Fibroblast of skin of abdomen (primary cell): ENCODE measurements at regions not wholly inside any gene's neighbourhood (a gene's known extent, or its start where the extent isn't known, plus 50 kb on each side); places are given as distances from the start of the nearest gene placed in this dataset.

Experiments
- DNase-seq: peaks from one replicate; pipeline ENCODE4 v3.0.0-alpha.2; 2013

DNA sequence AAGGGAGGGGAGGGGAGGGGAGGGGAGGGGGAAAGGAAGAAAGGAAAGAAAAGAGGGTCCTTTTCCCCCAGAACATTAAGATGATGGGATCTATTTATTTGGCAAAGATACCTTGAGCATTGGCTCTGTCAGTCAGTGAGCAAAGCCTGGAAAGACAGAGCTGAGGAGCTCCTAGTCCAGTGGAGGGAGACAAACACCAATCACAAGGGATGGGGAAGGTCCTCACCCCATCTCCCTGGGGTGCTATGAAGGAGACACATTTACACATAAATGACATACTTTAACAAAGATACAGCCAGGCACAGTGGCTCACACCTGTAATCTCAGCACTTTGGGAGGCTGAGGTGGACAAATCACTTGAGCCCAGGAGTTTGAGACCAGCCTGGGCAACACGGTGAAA is 154.9 kb upstream of the TIAM1 start:
- no peak for DNase-seq

DNA sequence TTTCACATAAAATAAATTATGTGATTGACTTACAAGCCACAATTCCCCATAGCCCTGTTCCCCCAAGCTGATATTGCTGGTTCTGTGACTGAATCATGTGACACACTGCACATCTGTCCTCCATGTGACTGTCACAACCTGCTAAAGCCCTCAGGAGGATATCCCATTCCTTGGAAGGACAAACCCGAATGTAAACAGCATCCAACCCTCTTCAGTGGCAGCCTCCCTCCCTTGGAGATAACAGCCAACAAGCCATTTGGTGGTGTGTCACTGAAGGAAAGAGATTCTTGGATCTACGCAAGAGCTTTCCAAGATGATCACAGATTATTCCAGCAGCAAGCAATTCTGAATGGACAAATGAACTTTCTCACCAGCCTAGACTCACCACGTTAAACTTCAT is 153.9 kb upstream of the TIAM1 start:
- DNase-seq = no peak

DNA sequence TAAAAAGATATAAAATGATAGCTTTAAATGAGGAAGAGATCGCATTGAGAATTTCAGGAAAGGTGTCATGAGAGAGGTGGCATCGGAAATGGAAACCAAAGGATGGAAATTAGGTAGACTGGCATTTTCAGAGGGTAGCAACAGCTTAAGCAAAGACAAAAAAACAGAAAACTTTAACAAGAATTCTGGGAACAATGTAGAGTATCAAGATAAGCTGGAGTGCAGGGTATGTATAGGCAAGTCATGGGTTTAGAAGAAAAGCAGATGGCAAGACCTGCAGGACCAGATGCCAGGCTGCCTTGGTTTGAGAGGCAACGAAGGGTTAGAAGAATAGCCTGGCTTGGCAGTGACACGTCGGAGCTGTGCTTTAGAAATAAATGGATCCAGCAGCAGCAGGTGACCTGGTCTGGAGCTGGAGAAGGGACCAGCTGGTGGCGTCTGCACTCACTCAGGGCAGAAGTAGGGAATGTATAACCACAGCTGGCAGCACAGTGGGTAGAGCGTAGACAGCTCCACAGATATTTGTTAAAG is 149.4 kb upstream of the TIAM1 start:
- DNase-seq = no peak

- DNase-seq = no peak
Observed at GRCh38 chr21:31491617-31492016, 147.6 kb upstream of the TIAM1 start.

GRCh38 chr21:31490443-31490842 is 146.4 kb upstream of the TIAM1 start:
- no peak for DNase-seq

DNA sequence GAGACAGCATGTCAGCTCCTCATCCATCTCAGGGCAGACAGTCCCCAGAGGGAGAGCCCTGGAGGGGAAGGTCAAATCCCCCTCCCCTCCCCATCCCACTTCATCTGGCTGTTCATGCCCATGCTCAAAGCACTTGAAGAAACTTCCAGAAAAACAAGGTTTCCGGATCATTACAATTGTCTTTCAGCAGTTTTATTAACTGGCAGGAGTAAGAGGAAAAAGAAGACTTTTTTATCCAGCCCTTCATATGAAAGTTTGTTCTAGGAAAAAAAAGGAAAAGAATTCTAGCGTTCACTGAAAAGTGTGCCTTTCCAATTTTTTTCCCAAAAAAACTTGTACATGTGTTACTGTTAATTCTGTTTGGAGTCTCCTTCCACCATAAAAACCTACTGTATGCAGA is 145.7 kb upstream of the TIAM1 start:
- no peak for DNase-seq

DNA sequence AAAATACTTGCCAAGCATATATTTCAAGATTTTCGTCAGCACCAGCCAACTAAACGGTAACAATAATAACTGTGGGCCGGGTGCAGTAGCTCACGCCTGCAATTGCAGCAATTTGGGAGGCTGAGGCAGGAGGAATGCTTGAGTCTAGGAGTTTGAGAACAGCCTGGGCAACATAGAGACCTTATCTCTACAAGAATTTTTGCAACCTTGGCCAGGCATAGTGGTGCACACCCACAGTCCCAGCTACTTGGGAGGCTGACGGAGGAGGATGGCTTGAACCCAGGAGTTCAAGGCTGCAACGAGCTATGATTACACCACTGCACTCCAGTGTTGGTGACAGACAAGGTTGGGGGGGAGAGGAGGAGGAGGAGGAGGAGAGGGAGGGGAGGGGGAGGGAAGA is 145.0 kb upstream of the TIAM1 start:
- no peak for DNase-seq

- no peak for DNase-seq
Observed at GRCh38 chr21:31484219-31484618, 140.2 kb upstream of the TIAM1 start.

- DNase-seq = no peak
Observed at GRCh38 chr21:31483146-31483545, 139.1 kb upstream of the TIAM1 start.

DNA sequence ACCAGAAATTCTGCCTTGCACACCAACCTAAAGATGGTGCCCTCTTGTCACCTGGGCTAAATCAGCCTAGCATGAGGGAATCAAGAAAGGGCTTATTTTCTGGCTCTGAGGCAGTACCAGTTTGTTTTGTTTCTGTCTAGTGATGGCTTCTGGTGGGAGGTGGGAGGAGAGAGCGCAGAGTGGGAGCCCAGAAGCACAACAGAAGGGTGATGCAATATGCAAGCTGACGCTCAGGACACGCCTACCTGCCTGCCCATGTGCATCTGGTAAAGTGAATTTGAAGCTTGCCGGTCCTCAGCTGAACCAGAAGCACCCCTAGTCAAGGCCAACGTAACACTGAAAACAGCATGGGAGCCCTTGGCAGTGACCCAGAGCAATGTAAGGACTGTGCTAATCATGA is 138.4 kb upstream of the TIAM1 start:
- DNase-seq = no peak

- no peak for DNase-seq
Observed at GRCh38 chr21:31480228-31480627, 136.2 kb upstream of the TIAM1 start.

GRCh38 chr21:31479714-31480113 is 135.7 kb upstream of the TIAM1 start:
- DNase-seq = no peak

DNA sequence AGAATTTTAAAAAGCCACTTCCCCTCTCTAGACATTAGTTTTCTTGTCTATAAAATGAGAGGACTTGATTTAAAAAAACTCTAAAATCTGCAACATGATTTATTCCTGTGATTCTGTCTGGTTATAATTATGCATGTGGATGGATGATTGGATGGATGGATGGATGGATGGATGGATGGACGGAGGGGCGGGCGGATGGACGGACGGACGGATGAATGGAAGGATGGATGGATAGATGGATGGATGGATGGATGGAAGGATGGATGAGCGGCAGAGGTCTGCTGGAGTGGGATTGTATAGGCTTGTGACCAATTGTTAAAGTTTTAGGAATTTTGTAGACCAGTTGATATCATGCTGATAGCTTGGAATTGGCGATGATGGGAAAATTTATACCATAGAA is 135.2 kb upstream of the TIAM1 start:
- no peak for DNase-seq

GRCh38 chr21:31476263-31477022 is 132.4 kb upstream of the TIAM1 start:
- no peak for DNase-seq

GRCh38 chr21:31475223-31475622 is 131.2 kb upstream of the TIAM1 start:
- no peak for DNase-seq

DNA sequence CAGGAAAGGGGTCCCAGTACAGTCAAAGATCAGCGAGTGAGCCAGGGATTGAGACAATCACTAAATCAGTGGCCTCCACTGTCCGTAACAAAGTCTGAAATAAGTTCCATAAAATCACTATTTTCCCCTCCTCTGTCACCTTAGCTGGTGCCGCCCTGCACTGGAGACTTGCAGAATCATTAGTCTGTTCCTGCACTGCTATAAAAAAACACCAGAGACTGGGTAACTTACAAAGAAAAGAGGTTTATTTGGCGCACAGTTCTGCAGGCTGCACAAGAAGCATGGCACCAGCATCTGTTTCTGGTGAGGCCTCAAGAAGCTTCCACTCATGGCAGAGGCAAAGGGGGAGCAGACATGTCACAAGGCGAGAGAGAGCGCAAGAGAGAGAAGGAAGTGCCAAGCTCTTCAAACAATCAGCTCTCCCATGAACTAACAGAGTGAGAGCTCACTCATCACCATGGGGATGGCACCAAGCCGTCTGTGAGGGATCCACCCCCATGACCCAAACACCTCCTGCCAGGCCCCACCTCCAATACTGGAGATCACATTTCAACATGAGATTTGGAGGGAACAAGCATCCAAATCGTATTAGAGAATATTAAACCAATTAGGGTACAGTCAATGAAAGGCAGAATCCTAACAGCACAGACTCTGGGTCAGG is 129.8 kb upstream of the TIAM1 start:
- no peak for DNase-seq

DNA sequence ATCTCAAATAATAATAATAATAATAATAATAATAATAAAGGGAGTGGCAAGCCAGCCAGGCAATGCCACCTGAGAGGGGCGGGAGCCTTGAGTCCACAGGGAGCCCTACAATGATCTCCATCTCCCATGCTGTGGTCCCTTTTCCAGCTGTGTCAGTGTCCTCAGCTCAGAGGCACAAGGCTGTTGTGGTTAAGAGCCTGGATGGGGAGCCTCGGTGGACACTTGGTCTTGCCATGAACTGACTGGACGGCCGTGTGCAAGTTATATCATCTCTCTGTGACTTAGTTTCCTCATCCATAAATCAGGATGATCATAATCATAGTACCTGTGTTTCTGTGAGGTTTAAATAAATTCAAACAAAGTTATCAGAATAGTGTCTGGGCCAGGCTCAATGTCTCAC is 127.8 kb upstream of the TIAM1 start:
- DNase-seq = no peak

GRCh38 chr21:31470896-31471694 is 127.0 kb upstream of the TIAM1 start:
- no peak for DNase-seq

DNA sequence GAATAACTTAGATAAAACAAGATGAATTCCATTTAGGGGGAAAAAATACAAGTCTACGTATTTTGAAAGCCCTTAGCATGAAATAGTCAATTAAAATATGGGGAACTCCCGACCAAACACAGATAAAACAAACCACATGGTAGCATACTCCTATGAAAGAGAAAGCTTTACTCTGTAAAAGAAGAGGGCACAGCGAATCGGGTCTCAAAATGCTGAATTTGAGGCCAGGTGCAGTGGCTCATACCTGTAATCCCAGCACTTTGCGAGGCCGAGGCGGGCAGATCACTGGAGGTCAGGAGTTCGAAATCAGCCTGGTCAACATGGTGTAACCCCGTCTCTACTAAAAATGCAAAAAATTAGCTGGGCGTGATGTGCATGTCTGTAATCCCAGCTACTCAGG is 116.9 kb upstream of the TIAM1 start:
- DNase-seq = no peak

GRCh38 chr21:31459457-31459856 is 115.4 kb upstream of the TIAM1 start:
- no peak for DNase-seq

DNA sequence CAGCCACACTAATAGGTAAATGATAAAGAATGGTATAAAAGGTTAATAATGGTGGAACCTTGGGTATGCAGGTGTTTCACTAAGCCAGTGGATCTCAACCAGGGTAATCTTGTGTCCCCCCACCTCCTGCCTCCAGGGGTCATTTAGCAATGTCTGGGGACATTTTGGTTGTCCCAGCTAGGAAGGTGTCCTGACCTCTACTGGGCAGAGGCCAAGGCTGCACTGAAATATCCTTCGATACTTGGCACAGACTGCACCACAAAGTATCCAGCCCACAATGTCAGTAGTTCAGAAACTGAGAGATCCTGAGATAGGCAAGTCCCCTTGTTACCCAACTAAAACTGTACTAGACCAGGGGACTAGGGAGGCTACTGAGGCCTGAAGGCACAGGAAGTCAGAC is 113.6 kb upstream of the TIAM1 start:
- DNase-seq = no peak

DNA sequence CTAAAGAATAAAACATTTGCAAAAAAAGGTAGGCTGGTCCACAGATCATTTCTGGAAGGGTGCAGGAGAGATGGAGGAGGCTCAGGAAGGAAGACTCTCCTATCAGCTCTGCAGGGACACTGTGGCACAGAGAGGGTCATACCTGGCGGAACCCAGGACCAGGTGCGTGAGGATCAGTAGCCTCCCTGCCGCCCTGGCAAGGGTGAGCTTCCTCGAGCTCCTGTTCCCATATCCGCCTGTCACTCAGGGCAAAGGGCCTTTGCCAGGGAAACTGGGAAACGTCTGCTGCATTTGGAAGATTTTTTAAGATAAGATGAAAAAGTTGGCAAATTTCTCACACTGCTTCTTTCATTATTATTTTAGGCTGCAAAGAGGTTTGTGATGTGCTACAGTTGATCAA is 112.1 kb upstream of the TIAM1 start:
- DNase-seq = no peak

GRCh38 chr21:31455506-31455905 is 111.4 kb upstream of the TIAM1 start:
- DNase-seq = no peak

GRCh38 chr21:31450980-31451379 is 106.9 kb upstream of the TIAM1 start:
- DNase-seq = no peak
